BLaER1 treated with 17β-estradiol and CSF1 and Interleukin-3, amounts not matched to agents 10 nM and 100 nM (cell line): ENCODE measurements at regions not wholly inside any gene's neighbourhood (a gene's known extent, or its start where the extent isn't known, plus 50 kb on each side); places are given as distances from the start of the nearest gene placed in this dataset.

ENCODE experiments used
- H3K27ac ChIP-seq, 11 experiments: shearing (Covaris generic); formaldehyde crosslinking; 2 replicates each; pipeline ENCODE4 v1.8.1; 2022
- H3K27me3 ChIP-seq, 11 experiments: shearing (Covaris generic); formaldehyde crosslinking; 2 replicates each; pipeline ENCODE4 v1.8.1; 2022
- H3K36me3 ChIP-seq, 11 experiments: shearing (Covaris generic); formaldehyde crosslinking; 2 replicates each; pipeline ENCODE4 v1.8.1; 2022
- H3K4me1 ChIP-seq, 10 experiments: shearing (Covaris generic); formaldehyde crosslinking; 2 replicates each; pipeline ENCODE4 v1.8.1; 2022
- H3K4me2 ChIP-seq, 11 experiments: shearing (Covaris generic); formaldehyde crosslinking; 2 replicates each; pipeline ENCODE4 v1.8.1; 2022
- H3K4me3 ChIP-seq, 10 experiments: shearing (Covaris generic); formaldehyde crosslinking; 2 replicates each; pipeline ENCODE4 v1.8.1; 2022
- H3K9ac ChIP-seq, 11 experiments: shearing (Covaris generic); formaldehyde crosslinking; 2 replicates each; pipeline ENCODE4 v1.8.1; 2022
- H3K9me3 ChIP-seq, 11 experiments: shearing (Covaris generic); formaldehyde crosslinking; replicated peaks in 1 of 11; 2 replicates each; pipeline ENCODE4 v1.8.1; 2022
- H4K20me1 ChIP-seq, 11 experiments: shearing (Covaris generic); formaldehyde crosslinking; 2 replicates each; pipeline ENCODE4 v1.8.1; 2022
- Cebpa-rat ChIP-seq, 11 experiments: shearing (Covaris generic); IDR thresholded peaks; 2 replicates each; pipeline ENCODE4 v1.8.1; 2022

- Histone ChIP-seq H4K20me1 (no peaks in the 10 kb centered on the region), H3K36me3 (0 out of 22 replicates have a peak, but pooled peaks cover 0 to under 1% (median 0%) of the 10 kb centered on the region in 11 experiments), H3K4me1 (peaks cover 0 to 17% (median 8%) of the 10 kb centered on the region in 10 experiments; a peak in 11 of 20 replicates), H3K9ac (no peak overlapping the region), H3K4me3 (no peak overlapping the region), H3K4me2 (peak overlapping the region in 7 of 11 experiments; percentile 13 to 59 (median 47); a peak in 11 of 22 replicates), H3K9me3 (peaks cover 10 to 31% (median 19%) of the 10 kb centered on the region in 11 experiments), H3K27me3 (no peaks in the 10 kb centered on the region), H3K27ac (no peak overlapping the region)
- TF ChIP-seq Cebpa-rat (IDR thresholded peaks at IDR 0.05), result no peak
Measured at GRCh38 chr2:200050921-200051610, 95.7 kb downstream of the MAIP1 start.

- no peak overlapping the region for H3K9ac ChIP-seq
- no peaks in the 10 kb centered on the region for H3K27me3 ChIP-seq
- TF ChIP-seq Cebpa-rat (IDR thresholded peaks at IDR 0.05), result no peak
- no peaks in the 10 kb centered on the region for H4K20me1 ChIP-seq
- peaks cover 0 to 19% (median 9%) of the 10 kb centered on the region in 10 experiments; a peak in 11 of 20 replicates for H3K4me1 ChIP-seq
- no peak overlapping the region for H3K27ac ChIP-seq
- no peak overlapping the region for H3K4me3 ChIP-seq
- H3K36me3 ChIP-seq, result no peaks in the 10 kb centered on the region
- H3K9me3 ChIP-seq, result peaks cover 4 to 27% (median 18%) of the 10 kb centered on the region in 11 experiments
- H3K4me2 ChIP-seq, result peak overlapping the region in 6 of 11 experiments; percentile 13 to 59 (median 48); a peak in 8 of 22 replicates
Measured at GRCh38 chr2:200051611-200051945, 96.2 kb downstream of the MAIP1 start.

- no peak overlapping the region for H3K4me3 ChIP-seq
- no peaks in the 10 kb centered on the region for H3K36me3 ChIP-seq
- TF ChIP-seq Cebpa-rat (IDR thresholded peaks at IDR 0.05), result no peak
- H3K4me1 ChIP-seq, result peaks cover 0 to 19% (median 9%) of the 10 kb centered on the region in 10 experiments; a peak in 11 of 20 replicates
- H3K9ac ChIP-seq, result no peak overlapping the region
- peaks cover 5 to 25% (median 18%) of the 10 kb centered on the region in 11 experiments; a peak in 14 of 22 replicates for H3K9me3 ChIP-seq
- no peaks in the 10 kb centered on the region for H3K27me3 ChIP-seq
- H4K20me1 ChIP-seq, result no peaks in the 10 kb centered on the region
- no peak overlapping the region for H3K4me2 ChIP-seq
- H3K27ac ChIP-seq, result no peak overlapping the region
Measured at GRCh38 chr2:200052627-200053026, 97.2 kb downstream of the MAIP1 start.

- Histone ChIP-seq H3K9me3 (peaks cover 5 to 34% (median 24%) of the 10 kb centered on the region in 11 experiments; a peak in 15 of 22 replicates), H3K9ac (no peak overlapping the region), H3K27me3 (no peaks in the 10 kb centered on the region), H3K4me1 (peaks cover 0 to 19% (median 9%) of the 10 kb centered on the region in 10 experiments; a peak in 11 of 20 replicates), H3K4me3 (no peak overlapping the region), H3K27ac (no peak overlapping the region), H3K36me3 (no peaks in the 10 kb centered on the region), H4K20me1 (no peaks in the 10 kb centered on the region), H3K4me2 (no peak overlapping the region)
- TF ChIP-seq Cebpa-rat (IDR thresholded peaks at IDR 0.05), result no peak
Measured at GRCh38 chr2:200054681-200055468, 99.5 kb downstream of the MAIP1 start.

- Histone ChIP-seq H4K20me1 (no peaks in the 10 kb centered on the region), H3K4me1 (peaks cover 0 to 9% (median 4%) of the 10 kb centered on the region in 10 experiments; a peak in 10 of 20 replicates), H3K27me3 (no peaks in the 10 kb centered on the region), H3K36me3 (no peaks in the 10 kb centered on the region), H3K4me3 (no peak overlapping the region), H3K9ac (no peak overlapping the region), H3K9me3 (peaks cover 5 to 34% (median 24%) of the 10 kb centered on the region in 11 experiments; a peak in 15 of 22 replicates), H3K27ac (no peak overlapping the region), H3K4me2 (peak overlapping the region in 1 of 11 experiments; percentile 13; a peak in 1 of 22 replicates)
- TF ChIP-seq Cebpa-rat (IDR thresholded peaks at IDR 0.05), result no peak
Measured at GRCh38 chr2:200056105-200056504, 100.7 kb downstream of the MAIP1 start.

- no peak overlapping the region for H3K4me3 ChIP-seq
- no peak overlapping the region for H3K9ac ChIP-seq
- H3K9me3 ChIP-seq, result peaks cover 0 to 6% (median under 1%) of the 10 kb centered on the region in 11 experiments; a peak in 4 of 22 replicates
- H3K4me2 ChIP-seq, result no peak overlapping the region
- H3K36me3 ChIP-seq, result no peaks in the 10 kb centered on the region
- no peak for TF ChIP-seq Cebpa-rat (IDR thresholded peaks at IDR 0.05)
- H3K27me3 ChIP-seq, result no peaks in the 10 kb centered on the region
- no peaks in the 10 kb centered on the region for H3K4me1 ChIP-seq
- H4K20me1 ChIP-seq, result no peaks in the 10 kb centered on the region; a peak in 1 of 22 replicates
- H3K27ac ChIP-seq, result no peak overlapping the region
Measured at GRCh38 chr2:200063155-200063554, 107.8 kb downstream of the MAIP1 start.

GRCh38 chr2:200064879-200065278 lies 109.5 kb downstream of the MAIP1 start:
- H3K4me3 ChIP-seq, result no peak overlapping the region
- no peak overlapping the region for H3K4me2 ChIP-seq
- H3K27me3 ChIP-seq, result no peaks in the 10 kb centered on the region
- TF ChIP-seq Cebpa-rat (IDR thresholded peaks at IDR 0.05), result no peak
- no peak overlapping the region for H3K27ac ChIP-seq
- no peaks in the 10 kb centered on the region; a peak in 1 of 22 replicates for H4K20me1 ChIP-seq
- H3K9me3 ChIP-seq, result 0 out of 22 replicates have a peak, but pooled peaks cover 0 to 5% (median 0%) of the 10 kb centered on the region in 11 experiments
- H3K36me3 ChIP-seq, result no peaks in the 10 kb centered on the region
- no peak overlapping the region for H3K9ac ChIP-seq
- no peaks in the 10 kb centered on the region for H3K4me1 ChIP-seq

GRCh38 chr2:200065477-200065876 lies 110.1 kb downstream of the MAIP1 start:
- H3K36me3 ChIP-seq, result no peaks in the 10 kb centered on the region
- H3K27ac ChIP-seq, result no peak overlapping the region
- H3K9me3 ChIP-seq, result 0 out of 22 replicates have a peak, but pooled peaks cover 0 to 5% (median 0%) of the 10 kb centered on the region in 11 experiments
- H4K20me1 ChIP-seq, result no peaks in the 10 kb centered on the region; a peak in 1 of 22 replicates
- H3K4me2 ChIP-seq, result no peak overlapping the region
- no peaks in the 10 kb centered on the region for H3K4me1 ChIP-seq
- no peak for TF ChIP-seq Cebpa-rat (IDR thresholded peaks at IDR 0.05)
- H3K9ac ChIP-seq, result no peak overlapping the region
- no peaks in the 10 kb centered on the region for H3K27me3 ChIP-seq
- H3K4me3 ChIP-seq, result no peak overlapping the region

- TF ChIP-seq Cebpa-rat (IDR thresholded peaks at IDR 0.05), result no peak
- Histone ChIP-seq H3K27ac (no peak overlapping the region), H3K27me3 (no peaks in the 10 kb centered on the region)
Measured at GRCh38 chr2:200066417-200066816, 111.0 kb downstream of the MAIP1 start.

More at GRCh38 chr2:200066417-200066816, 111.0 kb downstream of the MAIP1 start:
- H4K20me1 ChIP-seq, result no peaks in the 10 kb centered on the region; a peak in 1 of 22 replicates
- H3K4me1 ChIP-seq, result no peaks in the 10 kb centered on the region
- no peak overlapping the region for H3K4me3 ChIP-seq
- no peak overlapping the region for H3K9ac ChIP-seq
- H3K9me3 ChIP-seq, result peaks cover 2 to 10% (median 5%) of the 10 kb centered on the region in 11 experiments; a peak in 19 of 22 replicates
- no peaks in the 10 kb centered on the region for H3K36me3 ChIP-seq
- no peak overlapping the region for H3K4me2 ChIP-seq
